Pancreas (tissue), 10 donors: ENCODE measurements at regions not wholly inside any gene's neighbourhood (a gene's known extent, or its start where the extent isn't known, plus 50 kb on each side); places are given as distances from the start of the nearest gene placed in this dataset.

Experiments
- ATAC-seq, 4 donors: fragments of 200-7000 bp; cut with Tn5 transposase; one replicate each; pipeline versions ENCODE4 v1.8.0 to v1.9.1; 2020; ENCODE audit warnings: mild to moderate bottlenecking in 4 of 4, moderate library complexity in 4 of 4
- DNase-seq, 6 donors: peaks; one replicate each; pipeline ENCODE4 v3.0.0-alpha.2; 2020
- FAIRE-seq: peaks from 2 replicates; lab custom pipeline; 2012; peaks lifted over from hg19 to GRCh38; lab: Jason Lieb, UNC
- H3K27ac ChIP-seq, 4 donors: fragments of 200-600 bp; sonication (generic); 1 replicate in 3 of 4; 2 replicates in 1 of 4; pipeline versions ENCODE4 v1.5.0 to v1.8.0; 2020
- H3K27me3 ChIP-seq, 4 donors: fragments of 200-600 bp; one replicate each; pipeline ENCODE4 v1.8.0; 2021
- H3K36me3 ChIP-seq, 3 donors: fragments of 200-600 bp; sonication (generic) in 1 of 3; one replicate each; pipeline versions ENCODE4 v1.5.0 to v1.8.0; 2020 to 2021
- H3K4me1 ChIP-seq, 3 donors: fragments of 200-600 bp; one replicate each; pipeline ENCODE4 v1.8.0; 2021
- H3K4me3 ChIP-seq, 4 donors: fragments of 200-600 bp; sonication (generic) in 2 of 4; one replicate each; pipeline versions ENCODE4 v1.5.0 to v1.8.0; 2020 to 2021
- H3K9me3 ChIP-seq, 4 donors: fragments of 200-600 bp; one replicate each; pipeline ENCODE4 v1.8.0; 2021
- WGBS, 2 donors: extraction: QIAGEN DNeasy Blood & Tissue Kit; methylation state at CpG; one replicate each; pipeline ENCODE4 v1.1.7; 2013; 5-methylcytosine and 5-hydroxymethylcytosine counted together
- intact Hi-C, 3 donors: fragments of 100-400 bp; cut with DNase I; formaldehyde crosslinking; loops; one replicate each; pipeline versions ENCODE4 v1.11.1 to v1.14.2; 2022
- TF ChIP-seq, protein P1 (sequence below), 4 donors: fragments of 200-600 bp; sonication (generic) in 3 of 4; IDR thresholded peaks; one replicate each; pipeline versions ENCODE4 v1.5.0 to v1.8.0; 2021; ENCODE audit warnings: antibody characterized with exemption in 4 of 4
- donor health status: healthy with polysubstance abuse.
- donor health status: DM: no; HTN: no; CAD: no; lungs with moderate emphysema.
- donor health status: DM: no; HTN: no; CAD: no.
- donor health status: control.
- donor health status: control.
- donor health status: Bipolar disorder and iron deficiency.
- donor health status: DM: yes; HTN: yes; CAD: no.
- donor health status: DM: no; HTN: no; CAD: no.
- donor health status: DM: no; HTN: no; CAD: no.
- donor health status: DM: yes; HTN: yes; CAD: no.

DNA sequence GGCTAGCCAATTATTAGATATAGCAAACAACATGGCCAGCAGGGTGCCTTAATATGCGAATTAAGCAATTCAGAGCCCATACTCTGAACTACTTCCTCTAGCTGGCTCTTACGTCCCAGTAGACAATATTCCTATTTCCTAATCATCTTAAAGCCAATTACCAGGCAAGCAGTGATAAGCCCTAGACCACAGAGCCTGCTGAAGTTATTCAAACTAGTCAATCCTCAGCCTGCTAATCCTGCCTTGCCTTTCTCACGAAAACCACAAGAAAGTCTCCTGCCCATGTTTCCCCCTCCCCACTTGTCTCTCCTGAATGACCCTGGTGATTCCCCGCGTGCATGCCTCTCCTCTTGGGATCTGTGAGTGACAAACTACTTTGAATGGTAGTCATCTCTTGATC is 86.8 kb upstream of the CACNA2D1 start:
- Histone ChIP-seq H3K27me3 (no peaks in the 10 kb centered on the region), H3K4me1 (no peaks in the 10 kb centered on the region), H3K27ac (no peak overlapping the region), H3K36me3 (no peaks in the 10 kb centered on the region), H3K9me3 (no peaks in the 10 kb centered on the region), H3K4me3 (no peak overlapping the region)
- ATAC-seq: no peak
- no peak for FAIRE-seq
- TF ChIP-seq, protein P1, sequence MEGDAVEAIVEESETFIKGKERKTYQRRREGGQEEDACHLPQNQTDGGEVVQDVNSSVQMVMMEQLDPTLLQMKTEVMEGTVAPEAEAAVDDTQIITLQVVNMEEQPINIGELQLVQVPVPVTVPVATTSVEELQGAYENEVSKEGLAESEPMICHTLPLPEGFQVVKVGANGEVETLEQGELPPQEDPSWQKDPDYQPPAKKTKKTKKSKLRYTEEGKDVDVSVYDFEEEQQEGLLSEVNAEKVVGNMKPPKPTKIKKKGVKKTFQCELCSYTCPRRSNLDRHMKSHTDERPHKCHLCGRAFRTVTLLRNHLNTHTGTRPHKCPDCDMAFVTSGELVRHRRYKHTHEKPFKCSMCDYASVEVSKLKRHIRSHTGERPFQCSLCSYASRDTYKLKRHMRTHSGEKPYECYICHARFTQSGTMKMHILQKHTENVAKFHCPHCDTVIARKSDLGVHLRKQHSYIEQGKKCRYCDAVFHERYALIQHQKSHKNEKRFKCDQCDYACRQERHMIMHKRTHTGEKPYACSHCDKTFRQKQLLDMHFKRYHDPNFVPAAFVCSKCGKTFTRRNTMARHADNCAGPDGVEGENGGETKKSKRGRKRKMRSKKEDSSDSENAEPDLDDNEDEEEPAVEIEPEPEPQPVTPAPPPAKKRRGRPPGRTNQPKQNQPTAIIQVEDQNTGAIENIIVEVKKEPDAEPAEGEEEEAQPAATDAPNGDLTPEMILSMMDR (IDR thresholded peaks at IDR 0.05): no peak
- WGBS, 2 donors: 50 to 52% methylated on average over 5 of the region's 5 CpGs
- intact Hi-C loops: no loop called here
- no peak for DNase-seq

- no peaks in the 10 kb centered on the region for H3K9me3 ChIP-seq
- intact Hi-C loops: no loop called here
- no peak for ATAC-seq
- no peaks in the 10 kb centered on the region for H3K4me1 ChIP-seq
- no peak overlapping the region for H3K4me3 ChIP-seq
- TF ChIP-seq, protein P1 (IDR thresholded peaks at IDR 0.05): no peak
- no peaks in the 10 kb centered on the region for H3K27me3 ChIP-seq
- no peak for DNase-seq
- FAIRE-seq: no peak
- 39 to 60% methylated on average over 3 of the region's 3 CpGs for WGBS, 2 donors
- no peaks in the 10 kb centered on the region for H3K36me3 ChIP-seq
- H3K27ac ChIP-seq: no peak overlapping the region
These were observed 85.2 kb upstream of the CACNA2D1 start for GRCh38 chr7:82528577-82529310.

DNA sequence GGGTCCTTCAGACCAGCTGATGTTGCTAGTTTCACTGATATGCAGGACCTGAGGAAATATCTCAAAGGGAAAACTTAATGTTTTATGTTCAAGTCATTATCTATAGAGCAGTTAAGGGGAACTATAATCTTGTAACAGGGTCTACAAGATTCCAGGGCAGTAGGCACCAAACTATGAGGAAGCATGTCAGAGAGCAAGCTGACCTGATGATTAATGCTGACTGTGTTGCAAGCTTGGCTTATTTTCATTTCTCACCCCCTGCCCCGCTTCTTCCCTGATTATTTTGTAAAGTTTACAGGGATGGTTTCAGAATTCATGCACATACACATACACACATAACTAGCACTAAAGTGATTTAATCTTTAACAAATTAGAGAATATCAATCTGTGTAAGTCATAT is 84.3 kb upstream of the CACNA2D1 start:
- WGBS, 2 donors: 48 to 70% methylated on average over 1 of the region's 1 CpG
- TF ChIP-seq, protein P1 (IDR thresholded peaks at IDR 0.05): no peak
- H3K27me3 ChIP-seq: no peaks in the 10 kb centered on the region

DNA sequence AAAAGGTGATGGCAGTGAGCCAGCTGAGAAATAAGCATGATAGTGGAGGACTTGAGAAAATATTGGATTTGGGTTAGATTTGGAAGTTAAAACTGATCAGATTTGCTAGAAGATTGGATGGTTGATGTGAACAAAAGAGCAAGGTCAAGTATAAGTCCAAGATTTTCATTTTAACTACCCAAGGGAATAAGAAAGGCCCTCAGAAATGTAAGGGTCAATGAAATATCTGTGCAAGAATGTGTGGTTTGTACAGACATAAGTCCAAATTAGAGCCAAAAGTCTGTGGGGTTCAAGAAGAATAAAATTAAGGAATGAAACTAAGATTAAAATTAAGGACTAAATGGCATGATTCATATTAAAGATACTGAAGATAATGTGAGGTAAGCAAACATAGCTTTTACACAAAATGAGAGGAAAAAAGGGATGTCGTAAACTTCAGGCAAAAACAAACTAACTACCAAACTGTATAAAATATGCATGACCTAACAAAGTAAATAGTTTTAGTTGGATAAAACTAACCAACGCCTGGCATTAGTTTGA is 78.4 kb upstream of the CACNA2D1 start:
- no peak for DNase-seq

More for the DNA sequence above, 84.3 kb upstream of the CACNA2D1 start:
- Histone ChIP-seq H3K36me3 (no peaks in the 10 kb centered on the region), H3K4me3 (no peak overlapping the region), H3K4me1 (no peaks in the 10 kb centered on the region), H3K9me3 (no peaks in the 10 kb centered on the region), H3K27ac (no peak overlapping the region)
- FAIRE-seq: no peak
- ATAC-seq: no peak
- intact Hi-C loops: no loop called here
- no peak for DNase-seq

More for the DNA sequence above, 78.4 kb upstream of the CACNA2D1 start:
- TF ChIP-seq, protein P1 (IDR thresholded peaks at IDR 0.05): no peak
- intact Hi-C loops: no loop called here
- 59 to 72% methylated on average over 2 of the region's 2 CpGs for WGBS, 2 donors
- Histone ChIP-seq H3K27me3 (no peaks in the 10 kb centered on the region), H3K27ac (no peak overlapping the region), H3K36me3 (no peaks in the 10 kb centered on the region), H3K9me3 (no peaks in the 10 kb centered on the region), H3K4me3 (no peak overlapping the region), H3K4me1 (no peaks in the 10 kb centered on the region)
- FAIRE-seq: no peak
- no peak for ATAC-seq
